ENCODE measurements at regions not wholly inside any gene's neighbourhood (a gene's known extent, or its start where the extent isn't known, plus 50 kb on each side); places are given as distances from the start of the nearest gene placed in this dataset.

GRCh38 chr7:118531566-118531965 lies 307.1 kb downstream of the ANKRD7 start:
- H3K36me3 ChIP-seq (ENCODE audit: insufficient read depth, low read length) = no peaks in the 10 kb centered on the region
- no peak overlapping the region for H3K9ac ChIP-seq (ENCODE audit: low read depth, low read length)
- no peak for DNase-seq
- no peak overlapping the region for H3K4me3 ChIP-seq (ENCODE audit: low read depth in 1 of 2, low read length in 2 of 2)
- no peak for ATAC-seq (ENCODE audit: insufficient read depth, low read depth)
- H3K9me3 ChIP-seq (ENCODE audit: insufficient read depth, low read length, severe bottlenecking) = no peaks in the 10 kb centered on the region
- H2AFZ ChIP-seq (ENCODE audit: low read depth, low read length) = no peak overlapping the region
- H3K79me2 ChIP-seq (ENCODE audit: insufficient read depth, low read length) = no peaks in the 10 kb centered on the region
- H3K27me3 ChIP-seq (ENCODE audit: insufficient read depth, low read length, poor library complexity) = no peaks in the 10 kb centered on the region
- no peak overlapping the region for H3K4me2 ChIP-seq (ENCODE audit: insufficient read depth, low read length)
- TF ChIP-seq CTCF (IDR thresholded peaks at IDR 0.05; ENCODE audit: borderline replicate concordance, extremely low read depth, low read length, poor library complexity, severe bottlenecking) (no peak), EZH2 (IDR thresholded peaks at IDR 0.05; ENCODE audit: borderline replicate concordance, low read depth, low read length, severe bottlenecking) (no peak)
- H3K27ac ChIP-seq (ENCODE audit: low read length) = no peak overlapping the region
- H4K20me1 ChIP-seq (ENCODE audit: insufficient read depth, low read length) = no peaks in the 10 kb centered on the region
- no peaks in the 10 kb centered on the region for H3K4me1 ChIP-seq (ENCODE audit: insufficient read depth, low read length)

- Histone ChIP-seq H4K20me1 (ENCODE audit: insufficient read depth, low read length) (no peaks in the 10 kb centered on the region), H3K36me3 (ENCODE audit: insufficient read depth, low read length) (no peaks in the 10 kb centered on the region), H3K27ac (ENCODE audit: low read length) (no peak overlapping the region), H3K79me2 (ENCODE audit: insufficient read depth, low read length) (no peaks in the 10 kb centered on the region), H2AFZ (ENCODE audit: low read depth, low read length) (no peak overlapping the region), H3K4me2 (ENCODE audit: insufficient read depth, low read length) (no peak overlapping the region), H3K4me3 (ENCODE audit: low read depth in 1 of 2, low read length in 2 of 2) (no peak overlapping the region), H3K9ac (ENCODE audit: low read depth, low read length) (no peak overlapping the region), H3K4me1 (ENCODE audit: insufficient read depth, low read length) (no peaks in the 10 kb centered on the region), H3K9me3 (ENCODE audit: insufficient read depth, low read length, severe bottlenecking) (peaks cover 8% of the 10 kb centered on the region), H3K27me3 (ENCODE audit: insufficient read depth, low read length, poor library complexity) (no peaks in the 10 kb centered on the region)
- no peak for ATAC-seq (ENCODE audit: insufficient read depth, low read depth)
- no peak for TF ChIP-seq CTCF (IDR thresholded peaks at IDR 0.05; ENCODE audit: borderline replicate concordance, extremely low read depth, low read length, poor library complexity, severe bottlenecking)
- DNase-seq = no peak
Observed at GRCh38 chr7:118559207-118559606, 334.7 kb downstream of the ANKRD7 start.

- no peaks in the 10 kb centered on the region for H3K27me3 ChIP-seq (ENCODE audit: insufficient read depth, low read length, poor library complexity)
- H3K36me3 ChIP-seq (ENCODE audit: insufficient read depth, low read length) = no peaks in the 10 kb centered on the region
- no peak overlapping the region for H3K4me2 ChIP-seq (ENCODE audit: insufficient read depth, low read length)
- H3K27ac ChIP-seq (ENCODE audit: low read length) = no peak overlapping the region
- DNase-seq = no peak
- no peak overlapping the region for H3K9ac ChIP-seq (ENCODE audit: low read depth, low read length)
- no peak for ATAC-seq (ENCODE audit: insufficient read depth, low read depth)
- H3K4me1 ChIP-seq (ENCODE audit: insufficient read depth, low read length) = no peaks in the 10 kb centered on the region
- no peak for TF ChIP-seq CTCF (IDR thresholded peaks at IDR 0.05; ENCODE audit: borderline replicate concordance, extremely low read depth, low read length, poor library complexity, severe bottlenecking)
- TF ChIP-seq EZH2 (IDR thresholded peaks at IDR 0.05; ENCODE audit: borderline replicate concordance, low read depth, low read length, severe bottlenecking) = no peak
- H4K20me1 ChIP-seq (ENCODE audit: insufficient read depth, low read length) = no peaks in the 10 kb centered on the region
- no peaks in the 10 kb centered on the region for H3K79me2 ChIP-seq (ENCODE audit: insufficient read depth, low read length)
- no peak overlapping the region for H3K4me3 ChIP-seq (ENCODE audit: low read depth in 1 of 2, low read length in 2 of 2)
- H2AFZ ChIP-seq (ENCODE audit: low read depth, low read length) = no peak overlapping the region
- H3K9me3 ChIP-seq (ENCODE audit: insufficient read depth, low read length, severe bottlenecking) = peaks cover 3% of the 10 kb centered on the region
Observed at GRCh38 chr7:118563311-118563710, 338.8 kb downstream of the ANKRD7 start.

- ATAC-seq (ENCODE audit: insufficient read depth, low read depth) = no peak
- DNase-seq = no peak
- TF ChIP-seq EZH2 (IDR thresholded peaks at IDR 0.05; ENCODE audit: borderline replicate concordance, low read depth, low read length, severe bottlenecking) (no peak), CTCF (IDR thresholded peaks at IDR 0.05; ENCODE audit: borderline replicate concordance, extremely low read depth, low read length, poor library complexity, severe bottlenecking) (no peak)
- Histone ChIP-seq H3K9me3 (ENCODE audit: insufficient read depth, low read length, severe bottlenecking) (no peaks in the 10 kb centered on the region), H3K9ac (ENCODE audit: low read depth, low read length) (no peak overlapping the region), H3K27me3 (ENCODE audit: insufficient read depth, low read length, poor library complexity) (no peaks in the 10 kb centered on the region), H3K4me1 (ENCODE audit: insufficient read depth, low read length) (no peaks in the 10 kb centered on the region), H3K79me2 (ENCODE audit: insufficient read depth, low read length) (no peaks in the 10 kb centered on the region), H3K36me3 (ENCODE audit: insufficient read depth, low read length) (no peaks in the 10 kb centered on the region), H3K4me2 (ENCODE audit: insufficient read depth, low read length) (no peak overlapping the region), H2AFZ (ENCODE audit: low read depth, low read length) (no peak overlapping the region), H4K20me1 (ENCODE audit: insufficient read depth, low read length) (no peaks in the 10 kb centered on the region), H3K4me3 (ENCODE audit: low read depth in 1 of 2, low read length in 2 of 2) (no peak overlapping the region), H3K27ac (ENCODE audit: low read length) (no peak overlapping the region)
Observed at GRCh38 chr7:118572604-118573003, 348.1 kb downstream of the ANKRD7 start.

All from DND-41 (cell line).